Muscle of back (tissue), 3 donors: ENCODE measurements at regions not wholly inside any gene's neighbourhood (a gene's known extent, or its start where the extent isn't known, plus 50 kb on each side); places are given as distances from the start of the nearest gene placed in this dataset.

Experiments
- DNase-seq, 3 donors: peaks; one replicate each; pipeline versions ENCODE4 v3.0.0 to v3.0.0-alpha.2; 2013

GRCh38 chr5:125558016-125558415 lies 811.6 kb upstream of the ZNF608 start:
- peak in 1 of 3 donors; percentile 26 for DNase-seq

- peak in 1 of 3 donors; percentile 35 for DNase-seq
These were observed 812.0 kb upstream of the ZNF608 start for GRCh38 chr5:125558466-125558865.

GRCh38 chr5:125559296-125559695 lies 812.9 kb upstream of the ZNF608 start:
- DNase-seq = peak in 2 of 3 donors; percentile 48 to 91

GRCh38 chr5:125560476-125561225 lies 814.2 kb upstream of the ZNF608 start:
- DNase-seq = no peak

GRCh38 chr5:125564317-125564975 lies 818.0 kb upstream of the ZNF608 start:
- no peak for DNase-seq

GRCh38 chr5:125574491-125575044 lies 828.1 kb upstream of the ZNF608 start:
- DNase-seq = no peak

- DNase-seq = peak in 1 of 3 donors; percentile 58
These were observed 828.9 kb upstream of the ZNF608 start for GRCh38 chr5:125575171-125575890.

GRCh38 chr5:125575891-125576505 lies 829.6 kb upstream of the ZNF608 start:
- DNase-seq = no peak

GRCh38 chr5:125576822-125577221 lies 830.4 kb upstream of the ZNF608 start:
- DNase-seq = no peak

- no peak for DNase-seq
These were observed 832.1 kb upstream of the ZNF608 start for GRCh38 chr5:125578551-125578950.

- DNase-seq = no peak
These were observed 832.7 kb upstream of the ZNF608 start for GRCh38 chr5:125579182-125579581.

GRCh38 chr5:125581311-125581710 lies 834.9 kb upstream of the ZNF608 start:
- DNase-seq = peak in 1 of 3 donors; percentile 61

GRCh38 chr5:125582352-125582751 lies 835.9 kb upstream of the ZNF608 start:
- DNase-seq = peak in 1 of 3 donors; percentile 70

GRCh38 chr5:125583321-125584139 lies 837.1 kb upstream of the ZNF608 start:
- peak; percentile 47 to 86 (median 69) for DNase-seq

GRCh38 chr5:125584140-125584520 lies 837.7 kb upstream of the ZNF608 start:
- DNase-seq = peak; percentile 54 to 88 (median 81)

- DNase-seq = no peak
These were observed 835.6 kb upstream of the GRAMD2B start for GRCh38 chr5:125587631-125588030.

GRCh38 chr5:125592856-125593255 lies 830.4 kb upstream of the GRAMD2B start:
- no peak for DNase-seq

GRCh38 chr5:125595095-125595494 lies 828.1 kb upstream of the GRAMD2B start:
- DNase-seq = peak; percentile 71 to 89 (median 75)

GRCh38 chr5:125595845-125596244 lies 827.4 kb upstream of the GRAMD2B start:
- no peak for DNase-seq

GRCh38 chr5:125597338-125597737 lies 825.9 kb upstream of the GRAMD2B start:
- no peak for DNase-seq

- no peak for DNase-seq
These were observed 822.6 kb upstream of the GRAMD2B start for GRCh38 chr5:125600559-125600958.
